ENCODE measurements at regions not wholly inside any gene's neighbourhood (a gene's known extent, or its start where the extent isn't known, plus 50 kb on each side); places are given as distances from the start of the nearest gene placed in this dataset.
A peak's percentile ranks its signal among the peaks of the same experiment; 100 is the strongest.
"Not testable (repeated sequence)": the region's sequence is repeated elsewhere in the genome, so short reads cannot be mapped to it uniquely, and the experiment has no call there.

- DNase-seq (ENCODE audit: low read depth in 2 of 2): no peak
Observed at GRCh38 chr4:89496851-89497250, 189.3 kb upstream of the GPRIN3 start.

- no peak for DNase-seq (ENCODE audit: low read depth in 2 of 2)
Observed at GRCh38 chr4:89493367-89493766, 185.8 kb upstream of the GPRIN3 start.

- peak; percentile 35 to 47 for DNase-seq (ENCODE audit: low read depth in 2 of 2)
Observed at GRCh38 chr4:89492581-89493071, 185.0 kb upstream of the GPRIN3 start.

GRCh38 chr4:89491761-89492160 is 184.2 kb upstream of the GPRIN3 start:
- DNase-seq (ENCODE audit: low read depth in 2 of 2): no peak

GRCh38 chr4:89489921-89490431 is 182.4 kb upstream of the GPRIN3 start:
- DNase-seq (ENCODE audit: low read depth in 2 of 2): not testable (repeated sequence)

- DNase-seq (ENCODE audit: low read depth in 2 of 2): no peak
Observed at GRCh38 chr4:89489338-89489771, 181.8 kb upstream of the GPRIN3 start.

- DNase-seq (ENCODE audit: low read depth in 2 of 2): no peak
Observed at GRCh38 chr4:89488736-89489135, 181.1 kb upstream of the GPRIN3 start.

GRCh38 chr4:89486673-89487072 is 179.1 kb upstream of the GPRIN3 start:
- no peak for DNase-seq (ENCODE audit: low read depth in 2 of 2)

GRCh38 chr4:89486042-89486441 is 178.4 kb upstream of the GPRIN3 start:
- no peak for DNase-seq (ENCODE audit: low read depth in 2 of 2)

GRCh38 chr4:89483833-89484232 is 176.2 kb upstream of the GPRIN3 start:
- no peak for DNase-seq (ENCODE audit: low read depth in 2 of 2)

GRCh38 chr4:89482926-89483595 is 175.5 kb upstream of the GPRIN3 start:
- DNase-seq (ENCODE audit: low read depth in 2 of 2): no peak

- no peak for DNase-seq (ENCODE audit: low read depth in 2 of 2)
Observed at GRCh38 chr4:89482251-89482650, 174.7 kb upstream of the GPRIN3 start.

GRCh38 chr4:89469930-89470375 is 162.4 kb upstream of the GPRIN3 start:
- peak; percentile 48 to 66 for DNase-seq (ENCODE audit: low read depth in 2 of 2)

GRCh38 chr4:89469516-89469915 is 161.9 kb upstream of the GPRIN3 start:
- no peak for DNase-seq (ENCODE audit: low read depth in 2 of 2)

GRCh38 chr4:89468602-89469001 is 161.0 kb upstream of the GPRIN3 start:
- DNase-seq (ENCODE audit: low read depth in 2 of 2): no peak

GRCh38 chr4:89463341-89463740 is 155.7 kb upstream of the GPRIN3 start:
- no peak for DNase-seq (ENCODE audit: low read depth in 2 of 2)

- DNase-seq (ENCODE audit: low read depth in 2 of 2): no peak
Observed at GRCh38 chr4:89447543-89447942, 139.9 kb upstream of the GPRIN3 start.

GRCh38 chr4:89446193-89446592 is 138.6 kb upstream of the GPRIN3 start:
- DNase-seq (ENCODE audit: low read depth in 2 of 2): no peak

GRCh38 chr4:89439533-89439932 is 131.9 kb upstream of the GPRIN3 start:
- no peak for DNase-seq (ENCODE audit: low read depth in 2 of 2)

GRCh38 chr4:89438102-89438831 is 130.7 kb upstream of the GPRIN3 start:
- DNase-seq (ENCODE audit: low read depth in 2 of 2): no peak

- peak in 1 of 2 experiments; percentile 4 for DNase-seq (ENCODE audit: low read depth in 2 of 2)
Observed at GRCh38 chr4:89434364-89434988, 126.9 kb upstream of the GPRIN3 start.

GRCh38 chr4:89427782-89428181 is 120.2 kb upstream of the GPRIN3 start:
- DNase-seq (ENCODE audit: low read depth in 2 of 2): no peak

Data from fibroblast of skin of left biceps (primary cell).